ENCODE measurements at regions not wholly inside any gene's neighbourhood (a gene's known extent, or its start where the extent isn't known, plus 50 kb on each side); places are given as distances from the start of the nearest gene placed in this dataset.

DNA sequence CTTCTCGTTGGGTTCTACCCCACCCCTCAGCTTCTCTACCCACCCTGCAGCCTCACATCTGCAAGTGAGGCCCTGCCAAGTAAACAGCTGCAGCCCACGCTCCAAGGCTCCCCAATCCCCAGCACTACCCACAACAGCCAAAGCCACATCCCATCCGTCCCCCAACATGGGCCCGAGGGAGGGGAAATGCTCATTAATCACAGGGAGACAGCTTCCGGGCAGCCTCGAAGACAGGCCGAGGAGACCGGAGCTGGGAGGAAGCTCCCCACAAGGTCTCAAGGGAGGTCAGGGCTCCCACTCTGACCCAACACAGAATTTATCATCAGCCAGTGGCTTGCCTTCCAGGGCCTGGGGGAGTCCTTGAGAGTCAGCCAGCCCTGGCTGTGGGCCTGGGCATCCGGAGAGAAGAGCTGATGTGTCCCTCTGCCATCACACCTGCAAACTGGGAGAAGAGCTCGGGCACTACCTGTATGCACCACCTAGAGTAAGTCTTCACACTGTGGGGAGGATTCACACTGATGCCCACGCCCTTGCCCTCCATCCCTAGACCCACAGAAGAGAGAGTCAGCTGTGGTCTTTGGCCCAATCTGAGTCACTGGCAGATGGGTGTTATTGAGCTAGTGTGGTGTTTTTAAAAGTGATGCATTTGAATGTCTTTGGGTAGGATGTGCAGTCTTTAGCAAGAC, 115.5 kb upstream of the ZMIZ1 start:
- H3K27ac Mint-ChIP-seq = no peak overlapping the region
- H3K27me3 Mint-ChIP-seq (ENCODE audit: low read depth) = no peaks in the 10 kb centered on the region

DNA sequence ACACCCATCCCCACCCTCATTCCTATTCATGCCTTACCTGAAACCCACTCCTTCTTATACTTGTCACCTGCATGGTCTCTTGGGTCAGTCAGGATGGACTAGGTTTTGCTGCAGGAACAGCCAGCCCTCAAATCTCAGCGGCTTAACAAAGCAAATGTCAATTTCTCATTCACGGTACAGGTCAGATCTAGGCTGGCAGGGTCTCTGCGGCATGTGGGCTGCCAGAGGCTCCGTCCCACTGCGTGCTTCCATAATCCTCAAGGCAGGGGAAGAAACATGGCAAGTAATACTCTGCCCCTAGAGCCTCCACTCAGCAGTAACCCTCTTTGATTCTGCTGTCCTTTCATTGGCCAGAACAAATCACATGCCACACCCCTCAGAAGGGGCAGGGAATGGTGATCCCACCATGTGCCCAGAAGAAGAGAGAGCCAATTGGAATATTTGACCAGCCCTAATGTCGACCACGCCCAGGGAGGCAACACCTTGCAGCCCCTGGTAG, 114.9 kb upstream of the ZMIZ1 start:
- DNase-seq (no peak), ATAC-seq (replicated peaks in 1 of 2) (no peak)
- H3K36me3 Mint-ChIP-seq (ENCODE audit: insufficient read depth in 2 of 2) = no peaks in the 10 kb centered on the region
- no peaks in the 10 kb centered on the region for H3K4me1 Mint-ChIP-seq (ENCODE audit: low read depth)
- no peak overlapping the region for H3K27ac Mint-ChIP-seq
- no peaks in the 10 kb centered on the region for H3K9me3 Mint-ChIP-seq
- H3K4me3 Mint-ChIP-seq = no peak overlapping the region
- no peaks in the 10 kb centered on the region for H3K27me3 Mint-ChIP-seq (ENCODE audit: low read depth)

More for the DNA sequence above, 115.5 kb upstream of the ZMIZ1 start:
- ATAC-seq (replicated peaks in 1 of 2) (peak in 1 of 2 donors; percentile 23), DNase-seq (no peak)
- no peaks in the 10 kb centered on the region for H3K4me1 Mint-ChIP-seq (ENCODE audit: low read depth)
- H3K36me3 Mint-ChIP-seq (ENCODE audit: insufficient read depth in 2 of 2) = no peaks in the 10 kb centered on the region
- no peak overlapping the region for H3K4me3 Mint-ChIP-seq
- H3K9me3 Mint-ChIP-seq = no peaks in the 10 kb centered on the region

DNA sequence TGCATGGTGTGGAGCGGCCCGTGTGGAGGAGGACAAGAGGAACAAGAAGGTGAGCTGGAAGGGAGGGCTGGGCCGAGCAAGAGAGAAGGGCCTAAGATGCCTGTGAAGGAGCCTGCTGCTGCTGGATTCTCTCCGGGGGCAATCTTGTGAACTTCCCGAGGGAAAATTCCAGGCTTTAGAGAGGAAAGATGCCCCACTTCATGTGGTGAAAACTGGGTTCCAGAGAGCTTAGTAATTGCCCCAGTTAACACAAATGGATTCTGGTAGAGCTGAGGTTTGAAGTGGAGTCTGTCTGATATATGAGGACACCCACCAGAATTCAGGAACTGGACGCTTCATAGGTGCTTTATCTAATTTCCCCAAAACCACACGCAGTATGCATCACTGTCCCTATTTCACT, 114.1 kb upstream of the ZMIZ1 start:
- no peaks in the 10 kb centered on the region for H3K27me3 Mint-ChIP-seq (ENCODE audit: low read depth)
- ATAC-seq (replicated peaks in 1 of 2) = no peak
- H3K4me1 Mint-ChIP-seq (ENCODE audit: low read depth) = no peaks in the 10 kb centered on the region
- H3K36me3 Mint-ChIP-seq (ENCODE audit: insufficient read depth in 2 of 2) = no peaks in the 10 kb centered on the region
- DNase-seq = no peak
- no peak overlapping the region for H3K4me3 Mint-ChIP-seq
- no peaks in the 10 kb centered on the region for H3K9me3 Mint-ChIP-seq
- H3K27ac Mint-ChIP-seq = no peak overlapping the region

DNA sequence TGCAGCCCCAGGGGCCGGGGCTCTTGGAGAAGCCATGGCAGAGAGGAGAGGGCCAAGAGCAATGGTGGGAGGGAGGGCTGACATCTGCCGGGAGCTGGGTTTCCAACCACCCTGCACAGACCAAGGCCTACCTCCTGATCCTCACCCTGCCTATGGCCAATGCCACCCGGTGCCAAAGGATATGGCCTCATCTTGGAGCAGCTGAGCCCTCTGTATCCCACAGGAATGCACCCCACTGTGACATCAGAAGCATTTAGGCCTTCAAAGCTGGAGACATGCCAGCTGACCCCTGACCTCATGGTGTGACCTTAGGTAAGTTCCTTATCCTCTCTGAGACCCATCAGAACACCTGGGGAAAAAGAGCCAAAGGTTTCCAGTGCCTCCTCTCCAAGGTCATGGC, 113.6 kb upstream of the ZMIZ1 start:
- Mint-ChIP-seq H3K4me1 (ENCODE audit: low read depth) (no peaks in the 10 kb centered on the region), H3K36me3 (ENCODE audit: insufficient read depth in 2 of 2) (no peaks in the 10 kb centered on the region), H3K27ac (no peak overlapping the region), H3K27me3 (ENCODE audit: low read depth) (no peaks in the 10 kb centered on the region), H3K4me3 (no peak overlapping the region), H3K9me3 (no peaks in the 10 kb centered on the region)
- DNase-seq (no peak), ATAC-seq (replicated peaks in 1 of 2) (no peak)

DNA sequence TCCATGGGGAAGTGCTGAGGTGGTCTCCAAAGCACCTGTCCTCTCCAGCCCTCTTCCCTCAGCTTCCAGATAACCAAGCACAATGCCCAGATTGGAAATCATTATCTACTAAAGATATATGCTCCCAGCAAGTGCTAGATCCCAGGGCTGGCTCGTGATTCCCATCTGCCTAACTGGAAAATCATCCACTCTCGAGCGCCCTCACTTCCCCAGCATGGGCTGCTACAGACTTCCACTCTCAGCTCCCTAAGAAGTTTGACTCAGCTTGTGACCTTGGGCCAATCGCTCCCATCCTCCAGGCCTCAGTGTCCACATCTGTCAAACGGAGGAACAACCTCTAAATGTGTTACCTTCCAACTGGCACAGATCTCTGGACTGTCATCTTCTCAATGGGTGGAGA, 112.4 kb upstream of the ZMIZ1 start:
- DNase-seq = no peak
- Mint-ChIP-seq H3K4me3 (no peak overlapping the region), H3K27ac (no peak overlapping the region), H3K4me1 (ENCODE audit: low read depth) (no peaks in the 10 kb centered on the region), H3K36me3 (ENCODE audit: insufficient read depth in 2 of 2) (no peaks in the 10 kb centered on the region), H3K9me3 (no peaks in the 10 kb centered on the region), H3K27me3 (ENCODE audit: low read depth) (no peaks in the 10 kb centered on the region)
- no peak for ATAC-seq (replicated peaks in 1 of 2)

DNA sequence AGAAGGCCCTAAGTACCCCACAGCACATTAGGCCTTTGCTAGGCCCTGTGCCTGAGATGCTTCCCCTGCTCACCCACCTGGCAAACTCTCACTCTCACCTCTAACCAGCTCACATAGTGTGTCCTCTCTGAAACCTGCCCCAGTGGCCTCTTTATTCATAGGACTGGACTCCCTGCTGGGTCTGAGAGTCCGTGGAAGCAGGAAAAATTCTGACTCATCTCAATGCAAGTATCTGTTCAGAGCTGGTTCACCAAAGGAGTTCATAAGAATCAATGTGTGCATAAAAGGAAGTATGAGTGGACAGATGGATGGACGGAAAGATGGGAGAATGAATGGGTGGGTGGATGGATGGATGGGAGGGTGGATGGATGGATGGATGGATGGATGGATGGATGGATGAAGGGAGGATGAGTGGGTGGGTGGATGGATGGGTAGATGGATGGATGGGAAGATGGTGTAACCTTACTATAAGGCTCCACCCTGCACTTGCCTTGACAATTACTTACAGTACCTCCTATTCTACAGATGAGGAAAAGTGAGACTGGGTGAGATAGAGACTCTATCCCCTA, 111.2 kb upstream of the ZMIZ1 start:
- no peak overlapping the region for H3K27ac Mint-ChIP-seq
- ATAC-seq (replicated peaks in 1 of 2) (no peak), DNase-seq (no peak)
- H3K27me3 Mint-ChIP-seq (ENCODE audit: low read depth) = no peaks in the 10 kb centered on the region
- H3K9me3 Mint-ChIP-seq = no peaks in the 10 kb centered on the region
- H3K4me1 Mint-ChIP-seq (ENCODE audit: low read depth) = no peaks in the 10 kb centered on the region
- H3K36me3 Mint-ChIP-seq (ENCODE audit: insufficient read depth in 2 of 2) = no peaks in the 10 kb centered on the region
- H3K4me3 Mint-ChIP-seq = no peak overlapping the region

DNA sequence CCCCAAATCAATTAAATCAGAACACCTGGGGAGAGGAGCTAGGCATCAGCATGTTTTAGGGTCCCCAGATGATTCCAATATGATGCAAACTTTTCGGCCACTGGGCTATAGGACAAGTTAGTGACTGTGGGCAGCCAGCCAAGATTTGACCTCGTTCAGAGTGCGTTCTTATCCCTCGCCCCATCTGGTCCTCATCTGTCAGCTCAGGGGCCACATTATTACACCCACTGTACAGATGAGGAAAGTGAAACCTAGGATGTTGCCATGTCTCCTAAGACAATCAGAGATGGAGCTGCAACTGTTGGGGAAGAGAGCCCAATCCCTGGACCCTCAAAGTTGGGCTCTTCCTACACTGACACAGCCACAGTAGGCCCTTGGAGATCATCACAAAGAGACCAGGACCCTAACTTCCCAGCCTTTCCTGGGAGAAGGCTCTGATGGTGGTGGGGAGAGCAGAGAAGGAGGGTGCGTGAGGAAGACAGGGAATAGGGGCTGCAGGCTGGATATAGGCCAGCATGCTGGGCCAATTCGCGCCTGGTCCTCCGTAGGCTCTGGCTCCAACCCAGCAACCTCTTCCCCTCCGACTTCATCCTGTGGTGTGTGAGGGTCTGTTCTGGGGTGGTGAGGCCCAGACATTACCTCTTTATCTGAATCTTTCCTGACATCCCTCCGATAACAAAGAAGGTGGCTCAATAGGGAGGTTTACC, 109.4 kb upstream of the ZMIZ1 start:
- no peak for DNase-seq
- H3K27me3 Mint-ChIP-seq (ENCODE audit: low read depth) = no peaks in the 10 kb centered on the region
- no peaks in the 10 kb centered on the region for H3K9me3 Mint-ChIP-seq
- no peak for ATAC-seq (replicated peaks in 1 of 2)
- no peaks in the 10 kb centered on the region for H3K36me3 Mint-ChIP-seq (ENCODE audit: insufficient read depth in 2 of 2)
- no peaks in the 10 kb centered on the region for H3K4me1 Mint-ChIP-seq (ENCODE audit: low read depth)
- H3K27ac Mint-ChIP-seq = no peak overlapping the region
- no peak overlapping the region for H3K4me3 Mint-ChIP-seq

DNA sequence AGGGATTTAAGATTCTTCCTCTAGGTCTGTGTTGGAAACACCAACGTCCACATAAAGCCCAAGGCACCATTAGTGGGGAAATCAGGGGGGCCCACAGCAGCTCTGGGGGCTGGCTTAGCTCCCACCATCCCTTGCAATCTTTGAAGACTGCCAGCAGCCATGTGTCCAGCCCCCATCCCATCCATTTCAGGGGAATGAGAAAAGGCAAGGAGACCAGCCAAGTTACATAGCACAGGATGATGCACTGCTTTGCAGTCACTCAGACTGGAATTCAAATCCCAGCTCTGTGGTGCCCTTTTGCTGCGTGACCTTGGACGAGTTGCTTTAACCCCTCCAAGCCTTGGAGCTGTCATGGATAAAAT, 108.9 kb upstream of the ZMIZ1 start:
- Mint-ChIP-seq H3K27ac (no peak overlapping the region), H3K9me3 (no peaks in the 10 kb centered on the region), H3K4me3 (no peak overlapping the region), H3K27me3 (ENCODE audit: low read depth) (no peaks in the 10 kb centered on the region), H3K4me1 (ENCODE audit: low read depth) (no peaks in the 10 kb centered on the region), H3K36me3 (ENCODE audit: insufficient read depth in 2 of 2) (no peaks in the 10 kb centered on the region)
- DNase-seq (no peak), ATAC-seq (replicated peaks in 1 of 2) (no peak)

DNA sequence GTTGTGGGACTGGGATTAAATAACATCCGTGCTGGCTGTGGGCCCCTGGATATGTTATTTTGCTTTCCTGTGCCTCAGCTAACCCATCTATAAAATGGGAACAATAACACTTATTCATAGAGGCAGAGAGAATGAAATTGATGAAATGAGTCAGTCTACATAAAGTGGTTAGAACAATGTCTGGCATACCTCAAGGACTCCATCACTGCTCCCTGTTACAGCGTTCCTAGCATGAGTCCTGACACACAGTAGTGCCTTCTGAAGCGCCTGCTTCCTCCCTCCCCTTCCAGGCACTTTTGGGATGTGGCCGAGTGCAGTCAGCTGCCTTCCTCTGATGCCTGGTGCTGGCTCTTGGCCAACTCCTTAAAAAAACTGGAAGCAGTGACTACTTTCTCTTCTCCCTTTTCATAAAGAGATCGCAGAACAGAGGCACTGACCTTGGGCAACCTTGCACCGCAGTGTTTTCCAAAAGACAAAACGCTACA, 108.4 kb upstream of the ZMIZ1 start:
- no peak overlapping the region for H3K27ac Mint-ChIP-seq
- no peaks in the 10 kb centered on the region for H3K27me3 Mint-ChIP-seq (ENCODE audit: low read depth)
- ATAC-seq (replicated peaks in 1 of 2) = no peak

DNA sequence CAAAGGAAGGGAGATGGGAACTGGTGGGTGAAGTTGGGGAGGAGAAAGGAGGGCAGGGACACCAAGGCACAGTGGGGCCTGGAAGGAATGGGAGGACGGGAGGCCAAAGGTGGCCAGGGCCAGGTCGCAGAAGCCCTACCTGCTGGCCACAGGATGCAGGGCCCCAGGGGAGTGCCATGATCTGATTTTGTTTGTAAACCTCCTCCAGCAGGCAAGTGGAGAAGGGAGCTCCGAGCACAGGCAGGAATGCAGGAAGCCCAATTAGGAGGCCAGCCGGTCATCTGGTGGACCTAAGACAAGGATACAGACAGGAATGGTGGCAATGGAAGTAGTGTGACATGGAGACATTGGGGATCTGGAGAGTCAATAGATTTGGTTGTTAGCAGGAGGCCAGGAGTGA, 107.0 kb upstream of the ZMIZ1 start:
- Mint-ChIP-seq H3K9me3 (no peaks in the 10 kb centered on the region), H3K4me3 (no peak overlapping the region), H3K4me1 (ENCODE audit: low read depth) (no peaks in the 10 kb centered on the region), H3K27ac (no peak overlapping the region), H3K36me3 (ENCODE audit: insufficient read depth in 2 of 2) (no peaks in the 10 kb centered on the region), H3K27me3 (ENCODE audit: low read depth) (no peaks in the 10 kb centered on the region)
- no peak for ATAC-seq (replicated peaks in 1 of 2)
- no peak for DNase-seq

More for the DNA sequence above, 108.4 kb upstream of the ZMIZ1 start:
- no peak for DNase-seq
- Mint-ChIP-seq H3K36me3 (ENCODE audit: insufficient read depth in 2 of 2) (no peaks in the 10 kb centered on the region), H3K4me1 (ENCODE audit: low read depth) (no peaks in the 10 kb centered on the region), H3K4me3 (no peak overlapping the region), H3K9me3 (no peaks in the 10 kb centered on the region)

DNA sequence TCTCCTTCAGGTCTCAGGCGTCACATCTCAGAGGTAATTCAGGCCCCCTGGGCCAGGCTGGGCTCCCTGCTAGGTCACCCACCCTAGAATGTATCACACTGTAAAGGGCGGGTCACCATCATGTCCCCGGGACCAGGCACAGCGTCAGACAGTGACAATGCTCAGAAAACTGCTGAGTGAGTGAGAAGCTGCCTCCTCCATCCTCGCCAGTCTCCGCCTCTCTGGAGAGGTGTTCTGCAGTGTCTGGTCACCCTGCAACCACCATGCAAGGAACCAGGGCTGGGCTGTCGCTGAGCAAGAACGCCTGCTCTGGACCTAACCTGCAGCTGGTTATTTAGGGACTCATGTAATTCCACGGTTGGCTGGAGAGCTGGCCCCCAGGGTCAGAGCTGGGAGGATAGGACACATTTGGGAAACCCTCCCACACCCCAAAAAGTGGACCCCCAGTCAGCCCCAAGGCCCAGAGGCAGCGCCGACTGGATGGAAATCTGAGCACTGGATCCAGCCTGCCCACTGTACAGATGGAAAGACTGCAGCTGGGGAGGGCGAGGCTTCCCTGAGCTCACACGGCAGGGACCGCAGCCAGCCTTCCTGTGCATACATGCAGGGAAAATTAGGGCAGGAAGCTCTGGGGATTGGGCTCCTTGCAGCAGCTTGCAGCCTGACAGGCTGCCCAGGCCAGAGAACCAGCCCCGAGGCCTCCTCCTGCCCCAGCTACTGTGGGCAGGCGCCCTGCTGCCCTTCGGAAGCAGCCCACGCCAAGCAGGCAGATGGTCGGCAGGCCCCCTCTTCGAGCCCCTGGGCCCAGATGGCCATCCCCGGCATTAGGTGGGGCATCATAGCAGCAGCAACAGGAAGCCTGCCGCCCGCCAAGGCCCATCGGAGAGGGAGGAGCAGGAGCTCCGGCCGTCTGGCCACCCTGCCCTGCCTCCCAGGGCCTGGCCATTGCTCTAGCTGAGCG, 105.4 kb upstream of the ZMIZ1 start:
- Mint-ChIP-seq H3K4me3 (no peak overlapping the region), H3K27me3 (ENCODE audit: low read depth) (no peaks in the 10 kb centered on the region)
- ATAC-seq (replicated peaks in 1 of 2) = no peak

DNA sequence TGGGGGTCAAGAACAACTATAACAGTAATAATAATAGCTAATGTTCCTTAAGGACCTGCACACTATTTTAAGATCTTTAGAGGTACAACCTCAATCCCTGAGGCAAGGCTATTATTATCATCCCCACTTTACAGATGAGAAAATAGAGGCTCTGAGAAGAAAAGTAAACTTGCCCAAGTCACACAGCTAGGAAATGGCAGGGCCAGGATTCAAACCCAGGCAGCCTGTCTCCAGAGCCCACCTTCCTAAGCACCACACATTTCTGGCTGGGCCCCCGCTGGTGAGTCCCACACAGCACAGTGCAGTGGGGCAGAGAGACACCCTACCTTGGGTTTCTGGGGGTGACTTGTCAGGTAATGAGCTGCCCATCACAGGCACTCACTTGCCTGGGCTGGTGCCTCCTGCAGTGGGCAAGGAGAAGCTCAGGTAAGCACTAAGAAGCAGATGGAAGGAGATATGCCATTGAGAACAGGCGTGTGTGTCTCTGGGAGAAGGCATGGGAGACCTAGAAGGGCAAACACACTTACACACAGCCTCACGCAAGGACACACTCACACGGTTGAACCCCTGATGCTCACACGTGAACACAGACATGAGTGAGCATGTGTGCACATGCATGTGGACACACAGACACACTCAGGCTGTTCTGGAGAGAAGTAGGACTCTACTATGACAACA, 104.4 kb upstream of the ZMIZ1 start:
- H3K4me1 Mint-ChIP-seq (ENCODE audit: low read depth) = no peaks in the 10 kb centered on the region
- H3K4me3 Mint-ChIP-seq = no peak overlapping the region
- ATAC-seq (replicated peaks in 1 of 2) = peak in 1 of 2 donors; percentile 14
- H3K9me3 Mint-ChIP-seq = no peaks in the 10 kb centered on the region
- no peak for DNase-seq
- H3K27ac Mint-ChIP-seq = no peak overlapping the region
- H3K27me3 Mint-ChIP-seq (ENCODE audit: low read depth) = no peaks in the 10 kb centered on the region
- H3K36me3 Mint-ChIP-seq (ENCODE audit: insufficient read depth in 2 of 2) = no peaks in the 10 kb centered on the region

More for the DNA sequence above, 105.4 kb upstream of the ZMIZ1 start:
- Mint-ChIP-seq H3K36me3 (ENCODE audit: insufficient read depth in 2 of 2) (no peaks in the 10 kb centered on the region), H3K4me1 (ENCODE audit: low read depth) (no peaks in the 10 kb centered on the region), H3K27ac (no peak overlapping the region), H3K9me3 (no peaks in the 10 kb centered on the region)
- no peak for DNase-seq

Data from activated T-cell treated with anti-CD3 and anti-CD28 coated beads, Interleukin-2, amount 50 U/mL, for 72 hours (primary cell).